Tibial nerve (tissue), 4 donors: ENCODE measurements at regions not wholly inside any gene's neighbourhood (a gene's known extent, or its start where the extent isn't known, plus 50 kb on each side); places are given as distances from the start of the nearest gene placed in this dataset.

Experiments used
- DNase-seq, 2 donors: peaks; one replicate each; pipeline ENCODE4 v3.0.0-alpha.2; 2019; ENCODE audit warnings: low spot score in 2 of 2
- H3K27ac ChIP-seq, 4 donors: fragments of 200-600 bp; sonication (generic) in 3 of 4; one replicate each; pipeline ENCODE4 v1.5.1; 2017 to 2019; ENCODE audit warnings: mild to moderate bottlenecking in 1 of 4
- H3K27me3 ChIP-seq, 2 donors: fragments of 200-600 bp; sonication (generic) in 1 of 2; one replicate each; pipeline versions ENCODE4 v1.5.1 to v1.6.0; 2017 to 2019
- H3K36me3 ChIP-seq, 3 donors: fragments of 200-600 bp; sonication (generic); one replicate each; pipeline ENCODE4 v1.5.1; 2018 to 2019
- H3K4me1 ChIP-seq, 4 donors: fragments of 200-600 bp; sonication (generic) in 3 of 4; one replicate each; pipeline ENCODE4 v1.5.1; 2017 to 2019
- H3K4me3 ChIP-seq, 4 donors: fragments of 200-600 bp; sonication (generic) in 3 of 4; one replicate each; pipeline ENCODE4 v1.5.1; 2017 to 2019; ENCODE audit warnings: mild to moderate bottlenecking in 1 of 4, moderate library complexity in 1 of 4
- H3K9me3 ChIP-seq, 4 donors: fragments of 200-600 bp; sonication (generic) in 3 of 4; one replicate each; pipeline ENCODE4 v1.5.1; 2017 to 2019
- CTCF ChIP-seq, 5 experiments: fragments of 200-600 bp in 3 of 5; fragments of 450-650 bp in 2 of 5; sonication (generic) in 3 of 5; IDR thresholded peaks; one replicate each; pipeline ENCODE4 v1.5.1; 2016 to 2019; ENCODE audit warnings: antibody characterized with exemption in 5 of 5, mild to moderate bottlenecking in 3 of 5, moderate library complexity in 2 of 5
- EP300 ChIP-seq, 2 donors: sonication (generic); formaldehyde crosslinking; IDR thresholded peaks; one replicate each; pipeline ENCODE4 v1.6.1; 2017; ENCODE audit warnings: antibody characterized with exemption in 2 of 2, mild to moderate bottlenecking in 1 of 2
- POLR2A ChIP-seq, 2 donors: fragments of 450-650 bp; IDR thresholded peaks; one replicate each; pipeline ENCODE4 v1.6.1; 2017; ENCODE audit warnings: antibody characterized with exemption in 2 of 2, mild to moderate bottlenecking in 2 of 2, moderate library complexity in 2 of 2
- WGBS, 2 donors: methylation state at CpG; one replicate each; pipeline ENCODE4 v1.1.5; 2018; 5-methylcytosine and 5-hydroxymethylcytosine counted together

DNA sequence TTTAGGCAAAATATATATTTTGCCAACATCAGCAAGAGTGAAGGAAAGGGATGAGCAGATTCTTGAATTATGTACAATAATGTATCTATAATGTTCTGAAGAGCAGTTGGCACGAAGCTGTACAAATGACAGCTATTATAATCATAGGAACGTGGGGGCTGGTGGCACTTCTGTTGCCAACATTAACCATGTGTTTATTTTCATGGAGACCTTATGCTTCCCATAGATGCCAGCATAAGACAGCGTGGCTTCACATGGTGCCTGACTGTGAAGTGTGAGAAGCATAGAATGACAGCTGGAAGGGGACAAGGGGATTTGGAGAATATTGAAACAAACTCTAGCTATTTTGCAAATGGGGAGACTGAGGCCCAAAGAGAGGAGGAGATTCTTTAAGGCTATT lies 52.6 kb upstream of the ATP10B start:
- Histone ChIP-seq H3K4me1 (no peaks in the 10 kb centered on the region), H3K36me3 (no peaks in the 10 kb centered on the region), H3K27me3 (no peaks in the 10 kb centered on the region), H3K4me3 (no peak overlapping the region), H3K9me3 (no peaks in the 10 kb centered on the region), H3K27ac (no peak overlapping the region)
- WGBS, 2 donors = 58 to 64% methylated on average over 3 of the region's 3 CpGs
- TF ChIP-seq POLR2A (IDR thresholded peaks at IDR 0.05) = no peak
- no peak for TF ChIP-seq CTCF (IDR thresholded peaks at IDR 0.05)
- TF ChIP-seq EP300 (IDR thresholded peaks at IDR 0.05) = no peak
- no peak for DNase-seq

DNA sequence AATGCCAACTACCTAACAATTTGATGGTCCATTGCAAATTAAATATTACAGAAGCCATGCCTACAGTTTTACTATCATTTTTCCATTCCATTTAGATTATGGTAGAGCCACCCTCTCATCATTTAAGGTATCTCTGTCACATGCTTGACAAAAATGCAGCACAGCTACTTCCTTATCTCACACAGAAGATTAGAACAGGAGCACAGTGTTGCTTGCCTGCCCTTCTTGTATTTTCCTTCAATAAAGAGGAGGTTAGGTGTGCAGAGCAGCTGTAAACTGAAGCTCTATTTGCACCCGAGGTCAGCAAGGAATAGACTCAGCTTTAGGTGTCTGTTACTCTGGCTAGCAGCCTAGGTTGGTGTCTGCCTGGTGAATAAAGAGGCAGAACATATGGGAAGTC lies 51.5 kb upstream of the ATP10B start:
- Histone ChIP-seq H3K4me3 (no peak overlapping the region), H3K4me1 (no peaks in the 10 kb centered on the region), H3K36me3 (no peaks in the 10 kb centered on the region), H3K27me3 (no peaks in the 10 kb centered on the region), H3K27ac (no peak overlapping the region), H3K9me3 (no peaks in the 10 kb centered on the region)
- WGBS, 2 donors = 44 to 48% methylated on average over 1 of the region's 1 CpG
- DNase-seq = no peak
- TF ChIP-seq CTCF (IDR thresholded peaks at IDR 0.05) (no peak), POLR2A (IDR thresholded peaks at IDR 0.05) (no peak), EP300 (IDR thresholded peaks at IDR 0.05) (no peak)

DNA sequence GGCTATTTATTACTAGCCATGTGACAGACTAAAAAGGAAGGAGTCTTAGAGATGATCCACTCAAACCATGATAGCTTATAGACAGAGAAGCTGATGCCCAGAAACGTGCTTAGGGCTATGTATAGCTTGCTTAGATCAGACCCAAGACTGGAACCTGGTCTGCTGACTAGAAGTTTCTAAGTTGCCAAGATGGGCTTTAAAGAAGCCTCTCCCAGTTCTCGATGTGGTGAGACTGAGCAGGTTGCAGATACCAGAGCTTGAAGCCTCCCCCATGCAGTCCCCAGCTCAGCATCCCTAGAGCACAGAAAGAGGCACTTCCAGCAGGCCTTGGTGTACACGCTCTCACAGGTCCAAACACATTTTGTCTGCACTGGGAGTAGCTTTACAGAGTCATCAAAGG lies 51.1 kb upstream of the ATP10B start:
- WGBS, 2 donors = 57 to 71% methylated on average over 3 of the region's 3 CpGs

More for the DNA sequence above, 51.1 kb upstream of the ATP10B start:
- Histone ChIP-seq H3K4me1 (no peaks in the 10 kb centered on the region), H3K4me3 (no peak overlapping the region), H3K36me3 (no peaks in the 10 kb centered on the region), H3K9me3 (no peaks in the 10 kb centered on the region), H3K27me3 (no peaks in the 10 kb centered on the region), H3K27ac (no peak overlapping the region)
- TF ChIP-seq CTCF (IDR thresholded peaks at IDR 0.05) (no peak), EP300 (IDR thresholded peaks at IDR 0.05) (no peak), POLR2A (IDR thresholded peaks at IDR 0.05) (no peak)
- DNase-seq = no peak
